ENCODE measurements at regions not wholly inside any gene's neighbourhood (a gene's known extent, or its start where the extent isn't known, plus 50 kb on each side); places are given as distances from the start of the nearest gene placed in this dataset.

DNA sequence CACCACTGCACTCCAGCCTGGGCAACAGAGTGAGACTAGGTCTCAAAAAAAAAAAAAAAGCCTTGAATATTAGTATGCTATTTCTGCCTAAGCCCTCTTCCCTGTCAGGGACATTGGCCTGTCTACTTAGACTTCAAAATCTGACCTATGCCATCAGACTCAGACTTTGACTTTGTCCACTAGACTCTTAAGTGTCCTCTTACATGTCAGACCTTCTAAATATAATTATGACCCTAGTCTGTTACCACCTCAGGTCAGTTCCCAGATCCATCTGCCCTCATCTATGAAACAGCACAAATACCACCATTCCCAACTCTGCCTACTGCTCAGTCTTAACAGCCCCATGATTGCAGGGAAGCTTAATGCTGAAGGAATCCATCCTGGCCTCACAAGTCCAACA, 244.6 kb downstream of the ZEB2 start:
- Mint-ChIP-seq H3K27ac (ENCODE audit: low read depth) (no peak overlapping the region), H3K36me3 (ENCODE audit: insufficient read depth) (no peaks in the 10 kb centered on the region), H3K27me3 (no peaks in the 10 kb centered on the region), H3K9me3 (no peaks in the 10 kb centered on the region), H3K4me3 (no peak overlapping the region), H3K4me1 (peaks cover 39% of the 10 kb centered on the region)
- ATAC-seq (replicated peaks; ENCODE audit: extremely low read depth, poor library complexity, severe bottlenecking) (no peak), DNase-seq (ENCODE audit: low spot score in 2 of 2) (no peak)

DNA sequence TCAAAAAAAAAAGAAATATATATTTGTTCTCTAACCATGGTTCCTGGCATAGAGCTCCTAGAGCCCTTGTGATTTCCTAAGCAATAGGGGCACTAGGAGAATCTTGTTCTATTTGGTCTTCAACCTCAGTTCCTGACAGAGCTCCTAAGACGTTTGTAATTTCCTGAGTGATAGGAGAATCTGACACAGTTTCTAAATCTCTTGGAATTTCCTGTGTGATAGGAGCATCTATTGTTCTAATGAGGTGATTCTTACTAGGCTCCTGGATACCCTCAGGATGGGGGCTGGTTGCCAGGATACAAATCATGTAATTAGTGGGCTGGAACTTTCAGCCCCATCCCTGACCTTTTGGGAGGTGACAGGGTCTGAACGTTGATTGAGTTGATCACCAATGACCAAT, 245.8 kb downstream of the ZEB2 start:
- no peaks in the 10 kb centered on the region for H3K36me3 Mint-ChIP-seq (ENCODE audit: insufficient read depth)

DNA sequence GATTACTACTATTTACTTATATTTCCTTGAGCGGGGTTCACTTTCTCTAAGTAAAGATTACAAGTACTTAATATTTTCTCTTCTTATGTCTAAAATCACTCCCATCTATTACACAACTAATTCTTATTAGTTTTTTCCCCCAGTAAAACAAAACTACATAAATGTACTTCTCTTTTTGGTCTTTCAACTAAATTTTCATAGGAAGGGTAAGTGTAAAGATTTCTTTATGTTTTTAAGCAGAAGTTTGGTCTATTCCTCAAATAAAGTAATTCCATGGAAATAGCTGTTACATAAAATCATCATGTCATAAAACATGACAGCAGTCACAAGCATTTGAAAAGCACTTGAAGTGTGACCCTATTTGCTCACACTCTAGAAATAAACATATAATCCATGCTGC, 249.0 kb downstream of the ZEB2 start:
- no peak overlapping the region for H3K4me3 Mint-ChIP-seq
- peaks cover 2% of the 10 kb centered on the region for H3K36me3 Mint-ChIP-seq (ENCODE audit: insufficient read depth)
- no peaks in the 10 kb centered on the region for H3K9me3 Mint-ChIP-seq
- H3K4me1 Mint-ChIP-seq: peaks cover 34% of the 10 kb centered on the region
- H3K27me3 Mint-ChIP-seq: no peaks in the 10 kb centered on the region
- DNase-seq (ENCODE audit: low spot score in 2 of 2) (no peak), ATAC-seq (replicated peaks; ENCODE audit: extremely low read depth, poor library complexity, severe bottlenecking) (no peak)
- H3K27ac Mint-ChIP-seq (ENCODE audit: low read depth): no peak overlapping the region

More for the DNA sequence above, 245.8 kb downstream of the ZEB2 start:
- Mint-ChIP-seq H3K27ac (ENCODE audit: low read depth) (no peak overlapping the region), H3K4me3 (no peak overlapping the region), H3K4me1 (peaks cover 30% of the 10 kb centered on the region), H3K9me3 (no peaks in the 10 kb centered on the region), H3K27me3 (no peaks in the 10 kb centered on the region)
- ATAC-seq (replicated peaks; ENCODE audit: extremely low read depth, poor library complexity, severe bottlenecking): no peak
- no peak for DNase-seq (ENCODE audit: low spot score in 2 of 2)

DNA sequence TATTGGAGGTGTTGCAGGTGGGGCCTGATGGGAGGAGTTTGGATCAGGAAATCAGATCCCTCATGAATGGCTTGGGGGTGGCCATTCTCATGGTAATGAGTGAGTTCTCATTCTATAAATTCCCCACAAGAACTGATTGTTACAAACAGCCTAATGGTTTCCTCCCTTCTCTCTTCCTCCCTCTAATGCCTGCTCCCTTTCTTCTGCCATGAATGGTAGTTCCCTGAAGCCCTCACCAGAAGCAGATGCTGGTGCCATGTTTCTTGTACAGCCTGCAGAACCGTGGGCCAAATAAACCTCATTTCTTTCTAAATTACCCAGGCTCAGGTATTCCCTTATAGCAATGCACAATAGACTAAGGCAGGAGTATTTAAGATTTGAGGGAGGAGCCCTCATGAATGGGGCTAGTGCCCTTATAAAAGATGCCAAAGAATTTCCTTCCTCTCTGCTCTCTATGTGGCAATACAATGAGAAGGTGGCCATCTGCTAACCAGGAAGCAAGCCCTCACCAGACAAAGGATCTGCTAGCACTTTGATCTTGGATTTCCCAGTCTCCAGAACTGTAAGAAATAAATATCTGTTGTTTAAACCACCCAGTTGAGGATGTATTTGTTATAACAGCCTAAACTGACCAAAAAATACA, 251.8 kb downstream of the ZEB2 start:
- Mint-ChIP-seq H3K36me3 (ENCODE audit: insufficient read depth) (peaks cover 2% of the 10 kb centered on the region), H3K4me1 (peaks cover 39% of the 10 kb centered on the region), H3K4me3 (no peak overlapping the region), H3K27me3 (no peaks in the 10 kb centered on the region), H3K27ac (ENCODE audit: low read depth) (no peak overlapping the region), H3K9me3 (no peaks in the 10 kb centered on the region)
- ATAC-seq (replicated peaks; ENCODE audit: extremely low read depth, poor library complexity, severe bottlenecking) (no peak), DNase-seq (ENCODE audit: low spot score in 2 of 2) (no peak)

DNA sequence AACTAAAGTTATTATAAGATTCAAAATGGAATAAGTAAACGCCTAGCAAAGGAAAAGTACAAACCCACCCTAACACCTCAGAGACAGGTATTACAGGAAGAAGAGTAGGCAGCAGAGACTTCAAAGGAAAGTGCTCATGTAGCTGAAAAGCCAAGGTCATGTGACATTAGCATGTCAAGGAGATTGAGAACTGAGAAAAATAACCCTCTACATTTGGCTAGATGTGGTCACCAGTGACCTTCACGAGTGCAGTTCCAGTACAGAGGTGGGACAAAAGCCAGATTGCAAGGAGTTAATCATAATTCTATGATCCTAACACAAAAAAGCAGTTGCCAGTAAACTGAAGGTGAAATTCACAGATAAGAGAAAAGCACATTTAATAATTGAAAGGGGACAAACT, 252.7 kb downstream of the ZEB2 start:
- peaks cover 2% of the 10 kb centered on the region for H3K36me3 Mint-ChIP-seq (ENCODE audit: insufficient read depth)
- no peaks in the 10 kb centered on the region for H3K27me3 Mint-ChIP-seq
- H3K9me3 Mint-ChIP-seq: no peaks in the 10 kb centered on the region
- H3K4me3 Mint-ChIP-seq: peak overlapping the region; percentile 3
- DNase-seq (ENCODE audit: low spot score in 2 of 2) (no peak), ATAC-seq (replicated peaks; ENCODE audit: extremely low read depth, poor library complexity, severe bottlenecking) (peak; percentile 85)
- peak overlapping the region; percentile 37 for H3K27ac Mint-ChIP-seq (ENCODE audit: low read depth)
- H3K4me1 Mint-ChIP-seq: peaks cover 34% of the 10 kb centered on the region

DNA sequence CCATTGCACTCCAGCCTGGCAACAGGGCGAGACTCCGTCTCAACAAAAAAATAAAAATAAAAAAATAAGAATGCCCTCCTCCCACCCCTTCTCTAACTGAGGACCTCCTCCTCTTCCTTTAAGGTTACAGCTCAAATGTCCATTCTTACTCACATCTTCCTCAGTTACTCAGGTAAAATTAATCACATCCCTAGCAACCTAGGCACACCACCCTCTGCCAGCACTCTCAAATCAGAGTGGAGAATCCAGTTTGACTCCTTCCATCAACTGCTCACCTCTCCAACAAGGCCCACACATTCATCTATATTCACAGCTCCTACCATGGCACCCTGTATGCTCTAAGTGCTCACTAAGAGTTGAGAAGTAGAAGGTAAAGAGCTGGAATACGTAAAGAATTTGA, 254.3 kb downstream of the ZEB2 start:
- Mint-ChIP-seq H3K4me3 (no peak overlapping the region), H3K27me3 (no peaks in the 10 kb centered on the region), H3K36me3 (ENCODE audit: insufficient read depth) (peaks cover 4% of the 10 kb centered on the region), H3K27ac (ENCODE audit: low read depth) (peak overlapping the region; percentile 3), H3K9me3 (no peaks in the 10 kb centered on the region), H3K4me1 (peaks cover 42% of the 10 kb centered on the region)
- DNase-seq (ENCODE audit: low spot score in 2 of 2): no peak
- ATAC-seq (replicated peaks; ENCODE audit: extremely low read depth, poor library complexity, severe bottlenecking): no peak

DNA sequence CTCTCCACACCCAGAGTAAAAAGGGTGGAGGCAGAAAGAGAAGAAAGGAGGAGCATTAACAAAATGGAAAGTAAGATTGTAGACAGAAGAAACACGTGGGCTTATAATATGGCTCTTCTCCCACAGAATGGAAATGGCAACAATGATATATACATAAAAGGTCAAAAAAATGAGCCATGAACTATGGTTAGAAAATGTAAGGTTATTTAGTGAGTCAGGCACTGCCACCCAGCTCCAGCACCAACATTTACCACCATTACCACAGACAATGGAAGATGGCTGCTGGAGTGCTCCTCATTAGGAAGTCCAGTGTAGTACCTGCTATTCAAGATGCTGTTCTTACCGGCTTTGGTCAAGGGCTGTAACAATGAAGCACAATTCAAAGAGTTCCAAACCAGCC, 258.0 kb downstream of the ZEB2 start:
- no peak overlapping the region for H3K27ac Mint-ChIP-seq (ENCODE audit: low read depth)
- no peak overlapping the region for H3K4me3 Mint-ChIP-seq
- H3K4me1 Mint-ChIP-seq: peaks cover 35% of the 10 kb centered on the region
- no peak for ATAC-seq (replicated peaks; ENCODE audit: extremely low read depth, poor library complexity, severe bottlenecking)
- peaks cover 4% of the 10 kb centered on the region for H3K36me3 Mint-ChIP-seq (ENCODE audit: insufficient read depth)
- H3K9me3 Mint-ChIP-seq: peaks cover 14% of the 10 kb centered on the region
- DNase-seq (ENCODE audit: low spot score in 2 of 2): no peak
- H3K27me3 Mint-ChIP-seq: no peaks in the 10 kb centered on the region

DNA sequence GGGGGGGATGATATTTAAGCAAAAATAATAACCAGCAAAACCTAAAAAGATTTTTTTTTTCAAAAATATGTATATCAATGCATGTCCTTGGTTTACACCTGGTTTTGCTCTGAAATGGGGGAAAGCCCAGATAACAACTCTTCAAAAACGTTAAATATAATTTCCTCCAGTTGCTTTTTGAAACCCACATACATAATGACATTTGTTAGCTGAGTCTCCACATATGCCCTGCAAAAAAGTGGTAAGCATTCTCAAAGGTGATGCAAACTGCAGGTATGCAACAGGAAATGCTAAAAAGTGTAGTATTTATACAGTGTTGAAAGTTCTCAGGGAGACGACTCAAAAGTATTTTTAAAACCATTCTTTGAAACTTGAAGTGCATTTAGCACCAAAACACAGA, 258.6 kb downstream of the ZEB2 start:
- DNase-seq (ENCODE audit: low spot score in 2 of 2): no peak
- H3K27me3 Mint-ChIP-seq: no peaks in the 10 kb centered on the region
- H3K27ac Mint-ChIP-seq (ENCODE audit: low read depth): peak overlapping the region; percentile 56
- H3K36me3 Mint-ChIP-seq (ENCODE audit: insufficient read depth): peaks cover 5% of the 10 kb centered on the region
- peaks cover 36% of the 10 kb centered on the region for H3K4me1 Mint-ChIP-seq
- H3K4me3 Mint-ChIP-seq: peak overlapping the region; percentile 33
- peak; percentile 52 for ATAC-seq (replicated peaks; ENCODE audit: extremely low read depth, poor library complexity, severe bottlenecking)
- H3K9me3 Mint-ChIP-seq: peaks cover 14% of the 10 kb centered on the region

DNA sequence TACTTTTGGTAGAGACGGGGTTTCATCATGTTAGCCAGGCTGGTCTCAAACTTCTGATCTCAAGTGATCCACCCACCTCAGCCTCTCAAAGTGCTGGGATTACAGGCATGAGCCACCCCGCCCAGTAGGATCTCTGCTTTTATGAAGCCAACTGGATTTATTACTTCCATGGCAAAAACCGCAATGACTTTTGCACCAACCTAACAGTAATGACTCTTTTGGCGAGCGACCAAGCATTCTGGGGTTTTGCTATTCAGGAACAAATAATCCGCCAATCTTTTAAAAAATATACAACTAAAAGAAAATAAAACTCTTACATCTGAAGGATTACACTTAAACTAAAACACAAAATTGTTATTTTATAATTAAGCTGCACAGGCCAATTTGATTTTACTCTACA, 260.6 kb downstream of the ZEB2 start:
- Mint-ChIP-seq H3K4me1 (peaks cover 42% of the 10 kb centered on the region), H3K9me3 (peaks cover 22% of the 10 kb centered on the region)
- DNase-seq (ENCODE audit: low spot score in 2 of 2): no peak

DNA sequence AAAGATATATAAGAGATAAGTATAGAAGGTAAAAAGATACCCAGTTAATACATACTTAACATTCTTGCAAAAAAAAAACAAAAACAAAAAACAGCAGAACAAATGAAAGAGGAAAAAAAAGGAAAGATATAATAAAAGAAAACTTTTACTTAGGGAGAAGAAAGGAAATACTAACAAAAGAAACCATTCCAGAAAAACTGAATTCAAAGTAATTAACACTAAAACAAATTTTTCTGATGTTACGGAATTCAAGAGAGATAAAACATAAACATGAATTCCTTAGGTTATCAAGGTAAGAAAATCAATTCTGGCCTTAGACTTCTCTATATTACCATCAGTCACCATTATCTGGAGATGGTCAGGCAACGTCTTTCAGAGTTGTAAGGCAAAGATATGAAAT, 261.8 kb downstream of the ZEB2 start:
- Mint-ChIP-seq H3K4me1 (peaks cover 42% of the 10 kb centered on the region), H3K27me3 (no peaks in the 10 kb centered on the region), H3K9me3 (peaks cover 26% of the 10 kb centered on the region), H3K36me3 (ENCODE audit: insufficient read depth) (peaks cover 10% of the 10 kb centered on the region), H3K4me3 (no peak overlapping the region), H3K27ac (ENCODE audit: low read depth) (peak overlapping the region; percentile 12)
- DNase-seq (ENCODE audit: low spot score in 2 of 2) (no peak), ATAC-seq (replicated peaks; ENCODE audit: extremely low read depth, poor library complexity, severe bottlenecking) (no peak)

More for the DNA sequence above, 260.6 kb downstream of the ZEB2 start:
- no peak overlapping the region for H3K4me3 Mint-ChIP-seq
- no peak overlapping the region for H3K27ac Mint-ChIP-seq (ENCODE audit: low read depth)
- H3K27me3 Mint-ChIP-seq: no peaks in the 10 kb centered on the region
- peaks cover 5% of the 10 kb centered on the region for H3K36me3 Mint-ChIP-seq (ENCODE audit: insufficient read depth)
- ATAC-seq (replicated peaks; ENCODE audit: extremely low read depth, poor library complexity, severe bottlenecking): no peak

DNA sequence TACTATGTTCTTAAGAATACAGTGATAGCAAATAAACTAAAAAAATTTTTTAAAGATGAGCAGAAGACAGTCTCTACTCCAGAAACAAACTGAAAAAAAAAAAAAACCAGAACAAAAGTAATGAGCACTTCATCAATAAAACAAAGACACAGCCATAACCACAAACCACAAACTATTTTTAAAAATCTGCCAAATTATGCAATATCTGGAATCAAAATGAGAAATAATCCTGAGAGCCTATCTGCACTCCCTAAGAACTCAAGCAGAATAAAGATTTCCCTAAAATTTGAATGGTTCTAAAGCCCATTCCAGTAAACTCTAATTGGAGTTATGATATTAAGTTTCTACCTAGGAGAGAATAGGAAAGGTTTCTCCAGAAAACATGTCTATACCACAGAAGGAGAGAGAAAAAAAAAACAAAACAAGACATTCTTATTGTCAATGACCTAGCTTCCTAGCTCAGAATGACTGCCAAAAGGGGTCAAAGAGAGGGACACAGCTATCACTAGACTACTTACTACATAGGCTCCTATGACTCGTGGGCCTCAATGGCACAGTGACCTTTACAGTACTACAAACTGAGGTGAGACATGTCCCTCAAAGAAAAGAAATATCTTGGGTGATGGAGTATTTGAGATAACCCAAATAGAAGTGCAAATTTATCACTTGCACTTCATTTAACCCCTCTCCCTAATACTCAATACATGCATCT, 262.8 kb downstream of the ZEB2 start:
- ATAC-seq (replicated peaks; ENCODE audit: extremely low read depth, poor library complexity, severe bottlenecking): no peak
- H3K27me3 Mint-ChIP-seq: no peaks in the 10 kb centered on the region
- H3K36me3 Mint-ChIP-seq (ENCODE audit: insufficient read depth): peaks cover 10% of the 10 kb centered on the region
- H3K27ac Mint-ChIP-seq (ENCODE audit: low read depth): peak overlapping the region; percentile 12
- H3K9me3 Mint-ChIP-seq: peaks cover 33% of the 10 kb centered on the region
- no peak for DNase-seq (ENCODE audit: low spot score in 2 of 2)
- H3K4me3 Mint-ChIP-seq: no peak overlapping the region
- H3K4me1 Mint-ChIP-seq: peaks cover 42% of the 10 kb centered on the region

DNA sequence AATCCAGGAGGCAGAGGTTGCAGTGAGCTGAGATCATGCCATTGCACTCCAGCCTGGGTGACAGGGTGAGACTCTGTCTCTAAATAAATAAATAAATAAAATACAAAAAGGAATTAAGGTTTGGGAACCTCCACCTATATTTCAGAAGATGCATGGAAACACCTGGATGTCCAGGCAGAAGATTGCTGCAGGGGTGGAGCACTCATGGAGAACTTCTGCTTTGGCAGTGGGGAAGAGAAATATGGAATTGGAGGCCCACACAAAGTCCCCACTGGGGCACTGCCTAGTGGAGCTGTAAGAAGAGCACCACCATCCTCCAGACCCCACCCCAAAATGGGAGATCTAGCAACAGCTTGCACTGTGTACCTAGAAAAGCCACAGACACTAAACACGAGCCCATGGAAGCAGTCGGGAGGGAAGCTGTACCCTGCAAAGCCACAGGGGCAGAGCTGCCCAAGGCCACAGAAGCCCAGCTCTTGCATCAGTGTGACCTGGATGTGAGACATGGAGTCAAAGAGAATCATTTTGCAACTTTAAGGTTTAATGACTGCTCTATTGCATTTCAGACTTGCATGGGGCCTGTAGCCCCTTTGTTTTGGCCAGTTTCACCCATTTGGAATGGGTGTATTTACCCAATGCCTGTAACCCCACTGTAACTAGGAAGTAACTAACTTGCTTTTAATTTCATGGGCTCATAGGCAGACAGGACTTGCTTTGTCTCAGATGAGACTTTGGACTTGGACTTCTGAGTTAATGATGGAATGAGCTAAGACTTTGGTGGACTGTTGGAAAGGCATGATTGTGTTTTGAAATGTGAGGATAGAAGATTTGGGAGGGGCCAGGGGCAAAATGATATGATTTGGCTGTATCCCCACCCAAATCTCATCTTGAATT, 265.3 kb downstream of the ZEB2 start:
- no peak overlapping the region for H3K4me3 Mint-ChIP-seq
- H3K27me3 Mint-ChIP-seq: no peaks in the 10 kb centered on the region
- DNase-seq (ENCODE audit: low spot score in 2 of 2) (no peak), ATAC-seq (replicated peaks; ENCODE audit: extremely low read depth, poor library complexity, severe bottlenecking) (no peak)
- peaks cover 8% of the 10 kb centered on the region for H3K36me3 Mint-ChIP-seq (ENCODE audit: insufficient read depth)
- no peak overlapping the region for H3K27ac Mint-ChIP-seq (ENCODE audit: low read depth)
- H3K9me3 Mint-ChIP-seq: peaks cover 33% of the 10 kb centered on the region
- peaks cover 27% of the 10 kb centered on the region for H3K4me1 Mint-ChIP-seq
